Dermis microvascular lymphatic vessel endothelial cell (primary cell): ENCODE measurements at regions not wholly inside any gene's neighbourhood (a gene's known extent, or its start where the extent isn't known, plus 50 kb on each side); places are given as distances from the start of the nearest gene placed in this dataset.

Experiments
- DNase-seq, 2 donors: peaks; one replicate each; pipeline versions ENCODE4 v3.0.0 to v3.0.0-alpha.2; 2010; ENCODE audit warnings: low read depth in 2 of 2

DNA sequence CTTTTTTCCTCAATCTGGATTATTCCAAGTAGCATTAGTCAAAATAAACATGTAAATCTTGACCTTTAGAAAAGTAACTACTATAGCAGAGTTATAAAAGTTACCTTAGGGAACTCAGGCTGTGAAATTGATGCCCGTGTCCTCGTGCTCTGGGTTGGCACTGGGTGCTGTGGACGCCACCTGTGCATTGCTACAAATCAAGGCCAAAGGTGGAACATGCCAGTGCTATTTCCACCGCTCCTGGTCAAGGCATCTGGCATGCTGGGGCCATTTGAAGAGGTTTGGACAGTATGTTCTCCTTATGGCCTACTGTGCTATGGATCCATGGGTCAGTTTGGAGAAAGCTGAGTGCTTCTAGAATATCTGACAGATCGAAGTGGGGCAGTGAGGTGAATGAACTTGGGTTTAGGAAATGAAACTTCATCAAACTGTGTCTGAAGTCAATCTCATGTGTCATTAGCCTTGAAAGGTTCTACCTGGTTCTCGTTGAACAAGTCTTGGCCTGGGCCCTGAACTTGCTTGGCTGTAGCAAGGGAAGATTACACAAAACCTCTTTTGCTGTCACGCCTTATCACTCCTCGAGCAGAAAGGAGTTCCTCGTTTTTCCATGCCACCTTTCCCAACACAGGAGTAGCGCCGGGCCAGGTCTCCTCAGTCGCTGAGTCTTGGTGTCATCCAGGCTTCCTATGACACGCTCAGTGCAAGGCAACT is 397.6 kb upstream of the RGMA start:
- no peak for DNase-seq

DNA sequence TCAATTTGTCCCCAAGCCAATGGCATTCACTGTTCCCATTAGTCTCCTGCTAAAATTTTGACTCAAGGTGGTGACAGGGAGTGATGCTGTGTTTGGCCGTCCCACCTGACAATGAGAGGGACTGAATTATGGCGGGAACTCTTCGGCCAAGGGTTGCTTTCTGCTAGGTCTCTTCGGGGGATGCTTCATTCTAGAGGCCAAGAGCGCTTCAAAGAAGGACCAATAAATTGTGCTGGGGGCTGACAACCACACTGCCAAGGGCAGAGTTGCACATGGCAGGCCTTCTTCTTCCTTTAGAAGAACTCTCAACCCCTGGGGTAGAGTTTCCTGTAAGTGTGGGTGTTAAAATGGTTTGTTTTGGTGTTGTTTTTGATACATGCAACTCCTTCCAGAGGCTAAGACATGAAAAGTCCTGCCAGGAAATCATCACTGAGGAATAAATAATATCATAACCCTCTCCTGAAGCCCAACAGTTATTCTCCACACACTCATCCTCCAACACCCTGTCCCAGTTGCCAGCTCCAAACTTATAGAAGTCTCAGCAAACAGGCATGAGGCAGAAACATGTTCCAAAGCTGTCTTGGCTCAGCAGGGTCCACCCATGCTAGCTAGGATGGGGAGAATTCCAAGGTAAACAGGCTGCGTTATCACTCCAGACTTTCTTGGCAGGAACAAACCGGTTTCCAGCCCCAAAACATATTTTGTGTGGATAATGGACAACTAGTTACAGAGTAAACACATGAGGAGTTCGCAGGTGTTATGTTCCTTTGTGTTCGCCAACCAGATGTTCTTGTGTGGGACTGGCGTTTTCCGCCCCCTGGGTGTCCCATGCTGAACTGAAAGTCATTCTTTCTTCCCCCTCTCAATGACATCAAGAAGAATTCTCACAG is 396.7 kb upstream of the RGMA start:
- DNase-seq: no peak

DNA sequence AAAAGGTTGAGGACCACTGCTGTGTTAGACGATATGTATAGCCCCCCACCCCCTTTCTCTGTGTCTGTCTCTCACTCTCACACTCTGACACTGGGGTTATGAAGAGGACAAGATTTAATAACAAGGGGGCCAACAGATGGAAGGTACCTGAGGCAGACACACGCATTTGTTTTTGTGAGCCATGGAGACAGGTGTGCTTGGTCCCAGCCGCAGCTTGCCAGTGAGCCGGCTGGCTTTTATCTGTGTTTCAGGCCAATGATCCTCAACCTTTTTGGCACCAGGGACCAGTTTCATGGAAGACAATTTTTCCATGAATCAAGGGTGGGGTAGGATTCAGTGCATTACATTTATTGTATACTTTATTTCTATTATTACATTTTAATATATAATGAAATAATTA is 394.9 kb upstream of the RGMA start:
- no peak for DNase-seq

DNA sequence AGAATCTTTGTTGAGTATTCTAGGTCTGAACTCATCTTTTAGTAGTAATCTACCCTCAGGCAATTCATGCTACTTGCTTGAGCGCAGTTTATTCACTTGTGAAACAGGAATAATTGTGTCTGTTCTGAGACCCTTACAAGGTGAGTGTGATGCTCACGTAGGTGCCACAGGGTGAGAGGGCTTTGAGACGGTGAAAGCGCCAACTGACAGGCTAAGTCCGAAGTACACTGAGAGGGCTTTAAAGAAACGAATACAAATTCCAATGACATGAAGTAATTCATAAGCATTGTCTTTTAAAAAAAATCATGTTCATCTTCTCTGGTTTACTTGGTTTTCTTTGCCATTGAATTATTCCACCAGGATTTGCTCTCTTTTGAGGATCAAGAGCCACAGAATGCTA is 393.7 kb upstream of the RGMA start:
- no peak for DNase-seq

DNA sequence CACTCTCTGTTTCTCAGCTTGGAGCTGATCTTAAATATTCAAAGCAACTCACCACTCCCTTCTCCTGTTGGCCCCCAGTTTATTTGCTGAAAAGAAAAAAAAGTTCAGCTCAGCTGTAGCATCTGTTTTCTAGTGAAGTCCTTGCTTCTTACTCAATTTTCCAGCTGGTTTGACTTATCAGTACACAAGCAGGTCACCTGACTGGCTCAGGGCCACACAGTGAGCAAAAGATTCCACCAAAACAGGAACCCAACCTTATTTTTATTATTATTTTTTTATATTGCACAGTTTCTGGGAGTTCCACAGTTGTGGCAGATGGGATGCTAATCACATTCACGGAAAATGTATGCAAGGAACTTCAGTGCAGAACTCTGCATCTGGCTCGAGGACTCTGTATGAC is 390.7 kb upstream of the RGMA start:
- no peak for DNase-seq

DNA sequence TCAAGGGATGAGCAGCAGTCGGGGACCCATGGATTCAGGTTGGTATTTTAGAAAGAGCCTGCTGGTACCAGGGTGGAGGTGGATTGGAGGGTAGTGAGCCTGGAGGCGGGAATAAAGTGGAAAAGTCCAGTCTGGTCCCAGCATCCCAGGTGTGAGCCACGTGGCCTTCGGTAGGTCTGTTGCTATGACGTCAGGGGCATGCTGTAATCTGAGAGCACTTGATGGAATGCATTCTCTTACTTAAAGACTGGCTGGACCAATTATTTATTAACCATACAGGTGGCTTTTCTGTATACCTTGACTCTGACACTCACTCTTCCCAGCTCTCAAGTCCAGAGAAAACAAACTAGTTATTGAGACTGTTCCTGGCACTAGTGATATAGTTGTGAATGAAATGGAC is 389.9 kb upstream of the RGMA start:
- no peak for DNase-seq

DNA sequence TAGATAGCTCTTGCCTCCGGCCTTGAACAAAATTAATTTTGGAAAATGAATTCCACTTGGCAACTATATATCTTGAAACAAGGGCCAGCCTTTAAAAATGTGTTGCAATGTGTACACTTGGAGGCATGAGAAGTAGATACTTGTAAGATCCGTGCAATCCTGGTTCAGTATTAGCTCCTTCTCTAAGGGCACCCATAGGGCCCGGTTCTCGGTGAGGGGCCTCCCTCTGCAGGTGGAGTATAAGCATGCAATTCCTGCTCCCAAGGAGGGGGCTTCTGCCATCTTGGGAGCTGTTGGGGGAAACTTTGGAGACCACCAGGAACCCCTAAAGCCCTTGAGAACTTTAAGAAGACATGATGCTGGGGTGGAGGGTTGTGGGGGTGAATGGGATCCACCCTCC is 388.7 kb upstream of the RGMA start:
- no peak for DNase-seq

DNA sequence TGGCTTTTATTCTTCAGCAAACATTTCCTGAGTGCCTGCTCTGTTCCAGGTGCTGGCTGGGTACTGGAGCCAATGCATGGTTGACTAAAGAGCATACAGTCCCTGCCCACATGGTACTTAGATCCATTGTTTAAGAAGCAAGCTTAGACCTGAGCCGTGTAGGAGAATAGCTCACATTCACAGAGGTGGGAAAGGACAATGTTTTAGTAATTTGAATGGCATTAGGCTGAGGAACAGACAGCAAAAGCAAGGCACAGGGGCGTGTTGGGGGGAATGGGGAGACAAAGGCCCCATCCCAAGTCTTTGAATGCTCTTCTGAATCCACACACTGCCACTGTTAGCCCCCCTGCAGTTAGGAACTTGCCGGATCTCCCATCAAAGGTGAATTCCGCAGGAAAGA is 388.2 kb upstream of the RGMA start:
- no peak for DNase-seq

DNA sequence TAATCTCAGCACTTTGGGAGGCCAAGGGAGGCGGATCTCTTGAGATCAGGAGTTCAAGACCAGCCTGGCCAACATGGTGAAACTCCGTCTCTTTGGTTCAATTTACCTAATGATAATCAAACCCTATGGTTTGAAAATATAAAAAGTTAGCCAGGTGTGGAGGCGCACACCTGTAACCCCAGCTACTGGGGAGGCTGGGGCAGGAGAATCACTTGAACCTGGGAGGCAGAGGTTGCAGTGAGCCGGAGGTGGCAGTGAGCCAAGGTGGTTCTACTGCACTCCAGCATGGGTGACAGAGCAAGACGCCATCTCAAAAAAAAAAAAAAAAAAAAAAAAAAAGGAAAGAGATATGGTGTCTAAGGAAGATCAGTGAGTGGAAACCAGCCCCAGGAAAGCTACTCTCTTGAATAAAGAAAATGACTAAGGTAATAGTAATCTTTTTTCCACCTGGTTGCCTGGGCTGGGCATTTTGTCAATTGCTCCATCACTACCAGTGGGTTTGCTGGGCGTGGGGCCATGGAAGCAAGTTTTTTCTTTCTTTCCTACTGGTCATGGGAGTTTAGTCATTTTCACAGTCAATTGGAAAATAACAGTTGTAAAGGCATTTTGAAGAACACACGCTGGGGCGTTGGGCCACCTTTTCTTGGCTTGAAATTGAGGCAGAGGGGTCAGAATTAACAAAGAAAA is 387.6 kb upstream of the RGMA start:
- no peak for DNase-seq

DNA sequence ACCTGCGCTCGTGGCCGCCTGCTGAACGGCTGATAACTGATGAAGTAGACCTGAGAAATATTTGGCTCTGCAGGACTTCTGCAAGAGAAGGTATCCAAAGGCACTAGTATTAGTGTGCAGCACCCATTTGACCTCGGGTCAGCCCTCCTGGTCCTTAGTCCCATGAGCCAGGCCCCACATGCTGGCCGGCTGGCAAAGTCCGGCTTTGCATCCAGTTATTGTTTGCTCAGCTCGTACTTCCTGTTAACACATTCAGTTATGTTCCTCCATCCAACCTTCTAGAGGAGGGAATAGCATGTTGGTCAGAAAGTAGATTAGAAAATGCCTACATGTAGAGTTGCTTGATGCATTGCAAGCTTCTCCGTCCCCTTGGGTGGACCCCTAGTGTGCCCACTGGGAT is 385.7 kb upstream of the RGMA start:
- no peak for DNase-seq

DNA sequence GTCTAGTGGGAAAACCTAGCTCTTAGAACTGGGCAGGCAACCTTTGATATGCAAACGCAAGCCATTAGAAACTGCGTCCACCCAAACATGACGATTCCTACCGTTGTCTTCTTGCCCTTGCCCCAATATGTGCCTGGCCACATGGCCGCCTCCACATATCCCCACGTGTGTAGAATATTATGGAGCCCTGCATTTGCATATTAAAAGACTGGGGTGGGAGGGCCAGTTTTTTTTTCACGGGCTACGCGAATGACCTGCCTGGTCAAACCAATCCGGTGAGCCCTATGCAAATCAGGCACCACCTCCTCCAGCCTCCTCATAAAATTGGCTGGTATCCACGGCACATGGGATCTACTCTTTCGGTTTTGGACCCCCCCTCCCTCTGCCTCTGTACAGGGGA is 381.0 kb upstream of the RGMA start:
- DNase-seq: no peak

DNA sequence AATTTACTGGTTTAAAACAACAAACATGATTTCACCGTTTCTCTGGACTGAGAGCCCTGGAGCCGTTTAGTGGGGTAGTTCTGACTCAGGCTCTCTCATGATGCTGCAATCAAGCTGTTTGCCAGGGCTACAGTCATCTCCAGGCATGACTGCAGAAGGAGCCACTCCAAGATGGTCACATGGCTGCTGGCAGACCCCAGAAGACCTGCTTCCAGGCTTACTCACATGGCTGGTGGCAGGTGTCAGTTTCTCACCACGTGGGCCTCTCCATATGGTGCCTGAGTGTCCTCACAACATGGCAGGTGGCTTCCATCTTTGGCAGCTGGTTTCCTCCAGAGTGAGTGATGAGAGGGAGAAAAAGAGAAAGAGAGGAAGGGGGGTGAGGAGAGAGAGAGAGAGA is 378.3 kb upstream of the RGMA start:
- DNase-seq: no peak

DNA sequence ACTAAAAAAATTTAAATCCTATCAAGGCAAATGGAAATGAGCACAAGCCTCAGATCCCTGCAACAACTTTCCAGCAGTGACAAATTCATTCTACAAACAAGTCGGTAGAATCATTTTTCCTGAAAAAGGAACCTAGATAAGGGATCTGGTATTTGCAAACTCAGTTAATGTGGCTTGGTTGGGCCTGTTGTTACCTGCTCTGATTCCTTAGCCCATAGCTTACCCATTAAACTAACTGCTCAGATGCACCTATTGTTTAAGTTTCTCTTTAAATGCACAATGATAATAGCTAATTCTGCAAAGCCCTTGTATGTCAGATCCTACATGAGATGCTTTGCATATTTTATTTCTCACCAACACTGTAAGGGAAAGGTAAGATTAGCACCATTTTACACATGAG is 377.4 kb upstream of the RGMA start:
- no peak for DNase-seq

DNA sequence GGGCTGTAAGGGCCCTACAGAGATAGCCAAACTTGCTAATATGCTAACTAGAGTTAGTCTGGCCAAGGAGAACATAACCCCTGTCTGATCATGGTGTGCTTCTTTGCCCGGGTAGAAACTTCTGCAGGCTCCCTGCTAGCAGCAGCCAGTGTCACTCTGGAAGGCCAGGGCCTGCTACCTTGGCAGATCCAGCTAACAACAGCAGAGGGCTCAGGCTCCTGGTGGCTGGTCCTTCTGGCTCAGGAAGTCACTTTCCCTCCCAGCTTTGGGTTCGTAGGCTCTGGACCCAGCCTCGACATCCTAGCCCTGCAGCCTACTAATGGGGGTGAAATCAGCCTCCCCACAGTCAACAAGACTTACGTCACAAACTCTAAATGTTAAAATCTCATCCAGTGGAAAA is 373.7 kb upstream of the RGMA start:
- no peak for DNase-seq

DNA sequence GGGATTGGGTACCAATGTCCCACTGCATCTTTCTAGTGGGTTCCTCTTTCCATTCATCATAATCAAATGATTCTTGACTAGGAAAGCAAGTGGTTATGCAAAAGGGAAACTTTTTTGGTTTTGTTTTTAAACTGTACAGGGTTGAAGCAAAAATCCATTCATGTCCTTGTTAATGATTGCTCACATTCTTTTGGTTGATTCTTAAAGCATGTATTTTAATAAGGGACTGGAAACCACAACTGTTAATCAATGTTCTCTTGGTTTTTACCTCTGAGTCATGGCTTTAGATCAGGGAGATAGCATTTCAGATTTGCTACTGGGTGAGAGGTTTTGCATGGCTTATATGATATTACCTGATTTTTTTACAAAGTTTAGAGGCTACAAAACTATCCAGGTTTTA is 371.7 kb upstream of the RGMA start:
- DNase-seq: no peak

DNA sequence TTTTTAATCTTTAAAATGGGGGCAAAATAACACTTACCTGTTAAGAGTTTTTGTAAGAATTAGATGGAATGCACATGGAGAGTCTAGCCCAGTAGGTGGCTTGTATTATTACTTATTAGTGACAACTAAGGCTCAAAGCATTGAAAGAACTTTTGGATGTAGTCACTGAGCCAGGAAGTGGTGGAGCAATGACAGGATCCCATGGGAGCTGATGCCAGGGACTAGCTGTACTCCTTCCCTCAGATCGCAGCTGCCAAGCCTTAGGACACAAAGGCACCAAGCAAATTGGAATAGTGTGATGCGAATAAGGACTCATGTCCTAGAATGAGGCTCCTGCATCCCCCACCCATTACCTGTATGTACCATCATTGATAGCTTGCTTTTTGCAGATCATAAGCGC is 370.4 kb upstream of the RGMA start:
- no peak for DNase-seq

DNA sequence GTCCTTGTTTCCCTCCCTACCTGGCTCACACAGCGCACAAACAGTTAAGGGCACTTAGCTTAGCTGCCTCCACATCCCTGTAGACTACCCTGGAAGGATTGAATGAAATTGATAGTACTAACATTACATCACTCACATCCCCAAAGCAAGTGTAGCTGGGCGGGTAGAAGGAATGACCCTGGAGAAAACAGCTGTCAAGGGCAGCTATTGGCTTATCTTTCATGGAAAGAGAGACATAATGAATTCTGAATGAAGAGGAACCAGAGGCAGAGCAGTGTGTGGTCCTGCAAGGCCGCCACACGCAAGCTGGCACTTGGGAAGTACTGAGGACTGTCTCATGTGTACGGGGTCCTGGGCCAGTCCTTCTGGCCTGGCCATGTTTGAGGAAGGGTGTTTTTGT is 369.6 kb upstream of the RGMA start:
- DNase-seq: no peak

DNA sequence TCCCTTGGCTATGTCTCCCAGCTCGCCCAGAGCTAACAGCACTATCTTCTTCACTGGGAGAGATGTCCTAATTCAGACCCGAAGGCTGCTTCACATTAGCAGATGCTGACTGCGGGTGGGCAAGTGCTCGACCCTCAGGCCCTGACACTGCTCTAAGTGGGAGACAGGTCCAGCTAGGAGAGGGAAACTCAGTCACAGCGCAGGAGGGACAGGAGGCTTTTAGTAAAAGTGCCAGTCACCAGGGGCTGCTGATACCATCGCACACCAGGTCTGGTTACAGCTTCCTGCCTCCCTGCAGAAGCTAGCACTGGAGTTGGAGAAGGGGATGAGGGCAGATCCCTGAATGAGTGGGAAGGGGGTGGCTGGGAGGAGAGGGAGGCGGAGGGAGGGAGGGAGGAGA is 365.8 kb upstream of the RGMA start:
- DNase-seq: no peak

DNA sequence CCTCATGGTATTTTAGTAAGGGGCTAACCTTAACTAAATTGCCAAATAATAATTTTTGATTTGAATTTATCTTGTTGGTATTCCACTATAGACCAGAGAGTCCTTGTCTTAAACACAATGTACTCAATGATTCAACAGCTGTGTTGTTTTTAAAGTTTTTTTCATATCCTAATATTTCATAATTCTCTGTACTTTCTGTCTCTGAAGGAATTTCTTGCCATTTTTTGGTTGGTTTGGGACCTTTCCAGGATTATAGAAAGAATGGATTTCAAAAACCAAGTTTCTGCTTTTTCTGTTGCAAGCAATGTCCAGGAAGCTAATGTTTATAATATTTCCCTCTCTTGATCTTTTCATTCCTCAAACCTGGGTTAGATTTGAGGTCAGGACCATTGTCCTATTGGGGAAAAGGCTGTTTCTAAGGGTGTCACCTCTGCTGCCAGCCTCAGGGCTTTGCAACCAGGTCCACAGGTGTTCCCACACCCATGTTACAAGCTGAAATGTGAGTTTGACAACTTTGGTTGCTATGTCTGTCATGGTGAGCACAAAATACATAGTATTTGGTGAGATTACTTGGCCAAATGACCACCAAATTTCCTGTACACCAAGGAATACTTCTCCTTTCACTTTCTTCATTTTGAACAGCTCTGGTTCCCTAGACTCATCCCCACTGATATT is 363.7 kb upstream of the RGMA start:
- no peak for DNase-seq

DNA sequence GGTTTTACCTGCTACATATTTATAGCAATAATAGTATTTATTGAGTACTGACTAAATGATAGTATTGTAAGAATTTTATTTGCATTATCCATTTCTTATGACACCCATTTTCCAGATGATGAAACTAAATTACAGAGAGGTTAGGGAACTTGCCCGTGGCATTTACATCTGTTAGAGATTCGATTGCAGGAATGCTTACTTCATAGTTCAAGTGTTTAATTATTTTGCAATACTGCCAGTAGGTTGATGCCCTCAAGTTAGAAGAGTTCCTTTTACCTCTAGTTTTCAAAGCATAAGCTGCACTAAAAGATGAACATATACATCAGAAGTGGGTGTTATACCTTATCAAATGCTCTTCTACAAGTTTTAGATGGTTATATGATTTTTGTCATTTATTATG is 362.8 kb upstream of the RGMA start:
- DNase-seq: no peak

DNA sequence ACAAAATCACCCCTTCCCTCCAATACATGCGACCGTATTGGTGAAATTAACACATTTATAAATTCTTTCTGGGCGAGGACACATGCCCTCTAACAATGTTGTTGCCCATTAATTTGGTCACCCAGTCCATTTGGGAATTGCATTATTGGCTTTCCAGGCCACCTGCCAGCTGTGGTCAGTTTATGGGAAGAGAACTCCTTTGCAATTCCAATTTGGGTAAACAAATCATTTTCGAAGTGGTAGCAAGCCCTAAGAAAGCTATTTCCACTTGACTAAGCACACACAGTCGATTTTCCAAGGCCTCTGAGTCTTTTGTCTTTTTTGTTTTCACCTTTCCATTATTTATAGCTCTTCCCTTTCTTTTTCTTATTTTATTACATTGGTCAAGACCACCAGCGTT is 362.3 kb upstream of the RGMA start:
- no peak for DNase-seq

DNA sequence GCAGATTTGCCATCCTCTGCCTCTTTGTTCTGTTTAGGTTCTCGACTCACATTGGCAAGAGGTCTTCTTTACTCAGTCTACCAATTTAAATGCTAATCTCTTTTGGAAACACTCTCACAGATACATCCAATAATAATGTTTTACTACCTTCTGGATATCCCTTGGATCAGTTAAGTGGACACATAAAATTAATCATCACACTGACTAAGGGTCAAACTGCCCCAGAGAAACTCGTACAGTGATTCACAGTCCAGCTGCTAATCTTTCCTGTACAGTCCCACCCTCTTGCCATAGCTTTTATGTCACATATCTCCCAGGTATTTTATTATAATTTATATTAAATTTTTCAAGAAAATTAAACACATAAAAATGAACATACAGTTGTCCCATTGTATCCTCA is 360.8 kb upstream of the RGMA start:
- no peak for DNase-seq
